ENCODE measurements at regions not wholly inside any gene's neighbourhood (a gene's known extent, or its start where the extent isn't known, plus 50 kb on each side); places are given as distances from the start of the nearest gene placed in this dataset.

DNA sequence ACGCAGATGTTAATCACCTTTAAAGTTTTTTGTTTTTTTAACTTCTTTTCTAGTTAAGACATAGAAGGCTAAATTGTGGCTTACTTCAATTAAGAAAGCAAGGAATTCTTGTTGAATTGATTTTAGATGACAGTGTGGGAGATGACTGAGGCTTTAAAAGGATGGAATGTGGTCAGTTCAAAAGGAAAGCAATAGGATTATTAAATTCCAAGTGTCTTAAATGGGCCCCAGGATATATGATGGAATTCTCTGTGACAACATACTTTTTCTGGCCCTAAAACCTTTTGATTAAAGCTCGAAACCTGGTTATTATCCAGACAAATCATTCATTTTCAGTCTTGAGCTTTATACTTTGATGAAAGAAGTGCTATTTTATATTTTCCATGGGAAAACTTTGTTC lies 179.0 kb upstream of the TMEFF2 start:
- DNase-seq (ENCODE audit: low spot score) (no peak), ATAC-seq (no peak)
- intact Hi-C loops (cut with DNase I): no loop called here

DNA sequence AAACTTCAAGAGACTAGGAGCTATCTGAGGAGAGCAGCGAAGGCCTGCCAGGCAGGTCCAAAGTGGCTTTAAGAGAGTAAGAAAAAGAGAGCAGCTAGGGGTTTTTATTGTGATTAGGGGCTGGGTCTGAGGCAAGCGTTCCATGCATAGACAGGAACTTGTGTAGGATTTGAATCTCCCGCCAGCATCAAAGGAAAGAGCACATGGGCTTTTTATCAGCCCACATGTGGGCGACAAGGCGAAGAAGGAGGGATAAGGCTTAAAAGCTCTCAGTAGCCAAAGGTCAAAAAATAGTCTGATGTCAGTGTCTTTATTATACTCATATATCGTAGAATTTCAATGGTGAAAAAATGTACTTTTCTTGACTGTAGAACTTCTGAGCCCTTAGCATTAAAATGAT lies 178.5 kb upstream of the TMEFF2 start:
- intact Hi-C loops (cut with DNase I): no loop called here
- ATAC-seq (no peak), DNase-seq (ENCODE audit: low spot score) (no peak)

DNA sequence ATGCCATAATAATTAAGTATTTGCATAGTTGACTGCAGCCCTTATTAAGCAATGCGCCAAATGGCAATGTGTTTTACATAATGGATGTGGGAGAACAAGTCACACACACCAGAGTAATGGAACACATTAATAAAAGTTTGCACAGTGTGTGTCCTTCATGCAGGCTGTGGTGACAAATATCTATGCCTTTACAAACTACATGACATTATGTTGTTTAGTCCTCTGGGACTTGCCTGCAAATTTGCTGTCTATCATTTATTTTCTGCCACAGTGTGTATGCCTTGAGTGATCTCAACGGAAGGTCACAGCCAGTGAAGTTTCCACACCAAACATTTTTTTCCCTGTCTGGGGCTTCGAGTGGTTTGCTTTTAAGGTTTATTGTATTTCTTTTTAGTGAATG lies 175.2 kb upstream of the TMEFF2 start:
- ATAC-seq (no peak), DNase-seq (ENCODE audit: low spot score) (no peak)
- intact Hi-C loops (cut with DNase I): no loop called here

DNA sequence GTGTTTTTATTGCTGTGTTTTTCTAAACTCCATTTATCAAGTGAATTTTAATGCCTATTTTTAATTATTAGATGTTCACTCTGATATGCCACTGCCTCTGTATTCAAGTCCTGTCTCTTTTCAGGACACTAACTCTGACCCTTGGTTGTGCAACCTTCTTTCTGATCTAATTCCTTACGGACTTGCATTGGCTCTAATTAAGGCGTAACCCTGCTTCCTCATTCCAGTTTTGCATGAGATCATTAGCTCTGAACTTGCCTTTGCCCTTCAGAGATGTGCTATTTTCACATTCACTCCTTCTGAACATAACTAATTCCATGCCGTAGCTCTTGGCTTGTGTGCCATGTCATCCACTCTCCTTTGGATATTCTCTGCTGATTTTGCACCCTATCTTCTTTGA lies 162.5 kb upstream of the TMEFF2 start:
- ATAC-seq (no peak), DNase-seq (ENCODE audit: low spot score) (no peak)
- intact Hi-C loops (cut with DNase I): no loop called here

DNA sequence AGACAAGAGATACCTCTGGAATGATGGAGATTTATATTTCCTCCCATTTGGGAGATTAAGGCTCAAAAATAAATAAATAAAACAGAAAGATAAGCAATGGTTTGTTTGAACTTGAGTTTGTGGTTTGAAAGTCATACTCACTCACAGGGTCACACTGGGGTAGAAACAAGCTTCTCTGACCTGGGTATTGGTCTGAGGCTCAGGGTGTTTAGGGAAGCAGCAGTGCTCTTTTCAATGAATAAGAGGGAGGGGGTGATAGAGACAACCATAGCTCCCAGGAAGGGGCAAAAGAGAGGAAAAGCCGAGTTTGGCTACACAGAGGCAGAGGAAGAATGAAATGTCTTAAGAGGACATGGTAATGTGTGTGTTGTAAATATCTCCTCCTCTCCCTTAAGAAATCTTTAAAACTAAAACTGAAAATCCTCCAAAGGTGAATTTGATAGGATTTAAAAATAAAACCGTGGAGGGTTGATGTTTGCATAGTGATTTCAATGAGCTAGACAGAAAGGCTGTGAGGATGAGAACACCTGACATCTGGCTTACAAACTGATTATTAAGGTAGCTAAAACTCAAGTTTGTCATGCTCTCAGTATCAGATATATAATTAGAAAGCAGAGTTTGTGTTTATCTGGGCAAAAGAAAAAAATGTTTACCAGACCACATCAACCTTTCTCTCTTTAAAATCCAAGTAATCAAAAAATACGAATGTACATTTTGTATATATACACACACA lies 159.9 kb upstream of the TMEFF2 start:
- intact Hi-C loops (cut with DNase I): no loop called here
- no peak for DNase-seq (ENCODE audit: low spot score)
- ATAC-seq: no peak

DNA sequence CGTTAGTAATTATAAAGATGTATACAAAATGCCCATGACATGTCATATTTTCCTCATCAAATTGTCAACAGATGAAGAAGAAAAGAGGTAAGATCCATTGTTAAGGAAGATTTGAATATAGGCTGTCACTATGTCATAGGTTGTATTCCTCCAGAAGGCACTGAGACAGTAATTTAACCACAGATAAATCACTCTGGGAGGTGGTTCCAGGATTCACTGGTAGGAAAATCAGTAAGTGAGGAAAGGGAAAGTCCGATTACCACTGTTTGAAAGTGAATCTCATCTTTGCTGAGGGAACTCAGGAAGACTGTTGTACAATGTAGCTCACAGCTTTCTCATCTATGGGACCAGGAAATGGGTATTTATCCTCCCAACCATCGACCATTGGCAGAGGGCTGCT lies 152.8 kb upstream of the TMEFF2 start:
- intact Hi-C loops (cut with DNase I): no loop called here
- no peak for ATAC-seq
- DNase-seq (ENCODE audit: low spot score): no peak

DNA sequence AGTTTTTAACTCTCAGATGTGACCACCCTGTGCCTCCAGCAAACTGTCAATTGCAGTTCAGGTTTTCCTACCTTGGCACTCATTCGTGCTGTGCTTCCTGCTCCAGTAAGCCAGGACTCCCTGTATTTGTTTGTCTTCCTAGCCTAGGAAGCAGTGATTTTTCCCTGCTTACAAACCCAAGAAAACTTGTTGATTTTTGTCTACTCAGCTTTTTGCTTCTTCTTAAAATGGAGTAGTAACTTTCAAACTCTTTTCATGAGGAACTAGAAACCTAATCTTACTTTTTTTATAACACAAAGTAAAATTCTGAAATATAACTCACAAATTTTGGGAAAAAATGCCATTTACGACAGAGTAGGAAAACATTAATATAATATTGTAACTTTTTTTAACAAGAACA lies 150.6 kb upstream of the TMEFF2 start:
- ATAC-seq (no peak), DNase-seq (ENCODE audit: low spot score) (no peak)
- intact Hi-C loops (cut with DNase I): no loop called here

DNA sequence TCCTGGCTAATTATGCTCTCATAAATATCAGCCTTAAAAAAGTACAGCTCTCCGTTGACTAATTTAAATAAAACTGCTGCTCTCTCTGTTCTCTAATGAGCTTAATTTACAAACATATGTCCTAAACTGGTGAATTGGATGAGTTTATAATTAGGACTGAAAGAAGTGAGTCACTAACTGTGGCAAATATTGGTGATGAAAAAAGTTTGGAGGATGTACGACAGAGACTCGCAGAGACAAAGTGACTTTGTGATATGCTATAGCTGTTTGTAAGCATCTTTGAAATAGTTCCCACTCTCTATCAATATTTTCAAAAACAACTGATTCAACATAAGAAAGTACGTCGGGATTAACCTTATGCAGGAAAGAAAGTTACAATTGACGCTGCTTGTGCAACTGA lies 138.9 kb upstream of the TMEFF2 start:
- no peak for ATAC-seq
- intact Hi-C loops (cut with DNase I): no loop called here
- no peak for DNase-seq (ENCODE audit: low spot score)

DNA sequence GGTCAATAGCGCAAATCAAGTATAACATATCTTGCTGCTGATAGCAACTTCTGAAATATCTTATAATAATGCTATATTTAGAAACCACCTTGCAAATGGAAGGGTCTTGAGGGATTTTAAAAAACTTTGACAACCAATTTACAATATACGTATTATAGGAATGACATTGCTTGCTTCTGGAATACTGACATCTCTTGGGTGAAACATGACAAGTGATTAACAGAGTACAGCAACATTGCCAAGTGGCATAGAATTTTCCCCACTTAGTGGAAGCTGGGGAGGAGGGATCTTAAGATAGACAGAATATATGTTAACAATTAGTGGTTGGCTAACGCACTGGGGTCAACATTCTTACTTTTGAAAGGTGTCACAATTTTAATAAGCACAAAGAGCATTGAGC lies 133.6 kb upstream of the TMEFF2 start:
- ATAC-seq (no peak), DNase-seq (ENCODE audit: low spot score) (no peak)
- intact Hi-C loops (cut with DNase I): no loop called here

DNA sequence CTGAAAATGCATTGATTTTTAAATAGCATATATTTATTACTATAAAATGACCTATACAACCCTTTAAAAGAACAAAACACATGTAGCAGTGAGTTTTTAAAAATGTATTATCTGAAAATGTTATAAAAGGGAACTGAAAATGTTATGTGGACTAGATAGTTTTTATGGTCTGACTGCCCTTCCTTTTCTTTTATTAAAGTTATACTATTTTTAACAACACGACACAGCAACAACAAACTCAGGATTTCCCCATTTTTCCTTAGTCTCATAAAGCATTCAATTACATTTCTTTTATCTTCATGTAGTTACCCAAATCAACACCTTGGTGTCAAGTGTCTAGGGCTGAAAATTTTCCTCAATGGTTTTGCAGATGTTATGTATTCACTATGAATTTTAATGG lies 132.8 kb upstream of the TMEFF2 start:
- intact Hi-C loops (cut with DNase I): no loop called here
- DNase-seq (ENCODE audit: low spot score) (no peak), ATAC-seq (no peak)

DNA sequence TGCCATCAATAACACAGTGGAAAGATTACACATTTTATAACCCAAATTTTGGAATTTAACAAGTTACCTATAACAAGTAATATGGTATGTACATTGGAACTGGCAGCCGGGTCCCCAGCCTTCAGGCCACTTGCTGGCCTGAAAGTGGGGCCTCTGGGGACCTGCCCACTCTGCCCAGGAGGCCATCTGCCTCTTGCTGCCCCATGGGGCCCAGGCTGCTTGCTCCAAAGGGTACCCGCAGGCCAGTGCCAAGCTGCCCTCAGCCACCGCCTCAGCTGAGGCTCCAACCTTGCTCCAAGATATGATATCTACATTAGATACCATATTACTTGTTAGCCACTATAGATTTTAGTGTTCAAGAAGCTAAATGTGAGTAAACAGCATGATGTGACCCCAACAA lies 120.8 kb upstream of the TMEFF2 start:
- no peak for DNase-seq (ENCODE audit: low spot score)
- intact Hi-C loops (cut with DNase I): loop anchor here (2.0 kb wide), 1 partner anchor 555 kb away; no protein-coding TSS in a partner anchor
- no peak for ATAC-seq

DNA sequence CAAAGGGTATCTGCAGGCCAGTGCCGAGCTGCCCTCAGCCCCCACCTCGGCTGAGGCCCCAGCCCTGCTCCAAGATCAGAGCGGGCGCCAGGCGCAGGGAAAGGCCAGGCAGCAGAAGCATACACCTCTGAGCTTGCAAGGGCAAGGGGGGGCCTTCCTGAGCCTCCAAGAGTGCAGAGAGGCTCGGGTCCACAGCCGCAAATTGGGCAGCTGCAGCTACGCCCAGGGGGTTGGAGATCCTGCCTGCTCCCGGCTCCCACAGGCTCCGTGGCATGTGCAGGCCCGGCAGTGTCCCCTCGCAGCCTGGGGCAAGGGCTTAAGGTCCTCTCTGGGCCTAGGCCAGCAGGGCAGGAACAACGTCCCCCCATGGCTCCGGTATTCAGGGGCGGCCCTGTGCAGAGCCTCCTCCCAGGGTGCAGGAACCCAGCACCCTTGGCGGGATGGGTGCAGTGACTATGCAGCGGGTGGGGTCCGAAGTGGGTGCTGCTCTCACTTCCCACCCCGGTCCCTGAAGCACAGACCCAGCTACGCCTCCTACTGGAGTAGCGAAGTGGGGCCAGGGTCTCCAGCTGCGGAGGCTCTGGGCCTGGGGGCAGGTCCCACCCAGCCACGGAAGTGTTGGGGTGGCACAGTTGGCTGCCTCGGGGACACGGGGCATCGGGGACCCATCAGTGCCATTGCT lies 120.2 kb upstream of the TMEFF2 start:
- ATAC-seq (no peak), DNase-seq (ENCODE audit: low spot score) (no peak)
- intact Hi-C loops (cut with DNase I): loop anchor here (2.0 kb wide), 1 partner anchor 556 kb away; no protein-coding TSS in a partner anchor

DNA sequence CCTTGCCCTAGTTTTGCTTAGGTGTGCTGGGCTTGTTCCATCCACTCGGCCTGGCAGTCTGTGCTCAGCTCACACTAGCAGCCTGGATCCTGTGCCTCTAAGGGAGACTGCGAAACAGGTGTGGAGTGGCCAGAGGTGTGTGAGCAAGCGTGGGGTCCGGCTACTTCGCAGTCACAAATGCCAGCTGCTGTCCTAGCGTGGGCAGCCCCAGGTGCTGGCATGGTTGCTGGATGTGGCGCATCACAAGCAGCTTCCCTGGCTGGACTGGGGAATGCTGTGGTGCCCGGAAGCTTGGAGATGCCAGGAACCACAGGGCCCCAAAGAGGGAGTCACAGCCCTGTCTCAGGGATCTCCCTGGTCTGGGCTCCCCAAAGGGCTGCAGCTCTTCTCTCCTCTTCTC lies 119.0 kb upstream of the TMEFF2 start:
- intact Hi-C loops (cut with DNase I): loop anchor here (2.0 kb wide), 1 partner anchor 557 kb away; no protein-coding TSS in a partner anchor
- no peak for ATAC-seq
- DNase-seq (ENCODE audit: low spot score): no peak

DNA sequence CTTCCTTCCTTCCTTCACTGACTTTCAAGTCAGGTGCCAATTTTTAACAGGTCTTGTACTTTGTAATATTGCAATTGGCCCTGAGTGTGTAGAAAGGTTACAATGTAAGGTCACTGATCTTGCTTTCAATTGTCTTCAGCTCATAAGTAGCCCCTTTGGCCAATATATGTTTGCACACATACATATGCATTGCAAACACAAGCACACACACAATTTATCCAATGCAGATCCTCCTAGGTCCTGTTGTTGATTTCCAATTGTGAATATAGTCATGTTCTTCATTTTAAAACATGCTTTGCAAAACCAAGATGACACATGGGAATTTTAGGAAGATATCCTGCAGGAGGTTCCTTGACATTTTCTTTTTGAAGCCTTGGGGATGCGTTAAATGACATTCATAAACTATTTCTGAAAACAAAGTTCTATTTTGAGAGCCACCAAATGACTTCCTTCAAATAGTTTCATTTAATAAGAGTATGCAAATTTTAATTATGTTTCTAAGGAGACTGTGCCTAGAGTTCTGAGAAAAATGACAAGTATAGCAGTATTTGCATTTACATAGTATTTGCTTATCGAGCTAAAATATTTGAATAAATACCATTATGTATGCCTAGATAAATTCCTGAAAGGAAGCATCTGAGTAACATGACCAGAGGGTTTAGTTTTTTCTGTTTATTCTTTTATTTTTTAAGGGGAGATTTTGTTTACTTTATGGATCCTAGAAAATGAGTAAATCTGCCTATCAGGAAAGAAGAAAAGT lies 117.1 kb upstream of the TMEFF2 start:
- intact Hi-C loops (cut with DNase I): no loop called here
- DNase-seq (ENCODE audit: low spot score): no peak
- ATAC-seq: no peak

DNA sequence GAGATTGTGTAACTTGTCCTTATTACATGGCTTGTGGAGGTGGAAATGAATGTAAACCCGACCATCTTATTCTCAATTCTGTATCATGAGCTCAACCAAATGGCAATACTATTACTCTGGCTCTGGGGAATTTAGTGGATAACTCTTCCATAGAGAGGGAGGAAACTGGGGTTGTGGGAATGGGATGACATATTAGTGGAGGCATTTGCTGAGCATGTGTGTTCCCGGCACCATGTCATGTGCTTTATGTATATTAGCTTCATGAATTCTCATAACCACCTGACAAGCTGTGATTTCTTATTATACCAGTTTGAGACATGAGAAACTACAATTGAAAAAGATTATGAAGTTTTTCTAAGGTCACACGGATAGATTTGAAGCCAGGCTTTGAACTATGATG lies 112.8 kb upstream of the TMEFF2 start:
- intact Hi-C loops (cut with DNase I): no loop called here
- ATAC-seq: no peak
- no peak for DNase-seq (ENCODE audit: low spot score)

DNA sequence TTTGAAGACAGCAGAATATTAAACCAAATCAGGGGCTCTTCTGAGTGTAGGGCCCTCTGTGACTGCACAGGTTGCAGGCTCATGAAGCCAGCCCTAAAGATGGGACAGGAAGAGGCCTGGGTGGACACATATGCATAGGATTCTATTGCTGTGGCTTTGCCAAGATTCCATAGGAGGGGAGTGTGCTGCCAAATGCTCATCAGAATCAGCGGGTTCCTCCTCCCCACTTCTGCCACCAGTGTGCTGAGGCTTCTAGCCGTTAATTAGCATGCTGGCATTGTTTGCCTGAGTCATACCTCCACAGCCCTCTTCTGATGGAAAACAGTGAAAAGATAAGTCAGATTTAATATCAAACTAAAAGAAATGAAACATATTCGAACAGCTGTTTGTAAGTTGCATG lies 103.9 kb upstream of the TMEFF2 start:
- intact Hi-C loops (cut with DNase I): no loop called here

DNA sequence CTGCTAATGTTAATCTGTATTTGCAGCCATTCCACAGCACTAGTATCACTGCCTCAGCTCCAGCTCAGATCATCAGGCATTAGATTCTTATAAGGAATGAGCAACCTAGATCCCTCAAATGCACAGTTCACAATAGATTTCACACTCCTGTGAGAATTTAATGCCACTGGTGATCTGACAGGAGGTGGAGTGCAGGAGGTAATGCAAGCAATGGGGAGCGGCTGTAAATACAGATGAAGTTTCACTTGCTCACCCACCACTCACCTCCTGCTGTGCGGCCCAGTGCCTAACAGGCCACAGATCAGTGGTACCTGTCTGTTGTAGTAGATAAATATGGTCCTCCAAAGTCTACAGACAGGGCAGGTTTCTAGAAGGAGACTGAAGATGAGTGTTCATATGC lies 97.7 kb upstream of the TMEFF2 start:
- no peak for DNase-seq (ENCODE audit: low spot score)
- no peak for ATAC-seq
- intact Hi-C loops (cut with DNase I): no loop called here

More for the DNA sequence above, 103.9 kb upstream of the TMEFF2 start:
- ATAC-seq: no peak
- no peak for DNase-seq (ENCODE audit: low spot score)

DNA sequence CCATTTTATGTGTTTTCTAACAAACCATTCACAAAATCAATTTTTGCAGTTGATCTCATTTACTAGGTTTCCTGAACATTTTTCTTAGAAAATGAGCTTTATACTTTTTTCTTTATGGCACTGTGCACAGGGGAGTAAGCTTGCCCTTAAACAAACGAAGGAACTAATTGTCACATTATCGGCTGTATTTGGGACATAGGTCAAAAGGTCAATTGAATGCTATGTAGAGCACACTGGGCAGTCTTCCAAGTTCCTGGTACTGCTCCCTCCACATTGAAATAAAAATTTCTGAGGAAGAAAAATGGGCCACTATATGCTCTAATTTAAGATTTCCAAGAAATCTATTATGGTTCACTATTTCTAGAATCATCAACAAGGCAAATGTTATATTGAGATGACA lies 93.6 kb upstream of the TMEFF2 start:
- ATAC-seq (no peak), DNase-seq (ENCODE audit: low spot score) (no peak)
- intact Hi-C loops (cut with DNase I): no loop called here

DNA sequence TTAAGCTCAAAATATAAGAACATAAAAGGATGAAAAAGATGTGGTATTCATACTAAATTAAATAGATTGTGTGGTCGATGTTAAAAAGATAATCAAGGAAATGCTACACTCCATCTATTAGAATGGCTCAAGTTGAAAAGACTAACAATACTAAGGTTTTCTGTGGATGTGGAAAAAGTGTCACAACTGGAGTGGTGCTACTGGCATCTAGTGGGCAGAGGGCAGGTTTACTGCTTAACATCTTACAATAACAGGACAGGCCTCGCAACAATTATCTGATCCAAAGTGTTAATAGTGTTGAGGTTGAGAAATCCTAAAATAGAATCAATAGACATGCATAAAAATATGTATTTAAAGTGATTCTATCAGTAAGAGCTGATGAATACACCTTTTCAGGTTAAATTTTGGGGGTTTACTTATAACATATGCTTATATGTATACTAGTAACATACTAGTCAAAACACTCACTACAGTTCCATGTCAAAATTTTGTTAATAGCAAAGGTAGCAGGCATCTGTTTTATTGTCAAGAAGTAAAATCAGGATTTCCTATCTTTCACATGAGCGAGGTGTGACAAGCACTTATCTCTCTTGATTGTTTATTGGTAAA lies 91.5 kb upstream of the TMEFF2 start:
- DNase-seq (ENCODE audit: low spot score) (no peak), ATAC-seq (no peak)
- intact Hi-C loops (cut with DNase I): no loop called here

DNA sequence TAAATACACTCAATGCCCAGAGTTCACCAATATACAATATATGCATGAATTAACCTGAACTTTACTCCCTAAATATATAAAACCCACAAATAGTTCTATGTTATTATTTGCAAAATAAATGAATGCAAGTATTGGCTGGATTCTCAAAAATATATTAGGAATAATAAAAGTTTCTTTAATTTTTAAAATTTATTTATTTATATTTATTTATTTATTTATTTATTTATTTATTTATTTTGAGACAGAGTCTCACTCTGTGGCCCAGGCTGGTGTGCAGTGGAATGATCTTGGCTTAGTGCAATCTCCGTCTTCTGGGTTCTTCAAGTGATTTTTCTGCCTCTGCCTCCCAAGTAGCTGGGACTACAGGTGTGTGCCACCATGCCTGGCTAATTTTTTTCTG lies 88.7 kb upstream of the TMEFF2 start:
- no peak for DNase-seq (ENCODE audit: low spot score)
- intact Hi-C loops (cut with DNase I): no loop called here
- no peak for ATAC-seq
